ENCODE measurements at regions not wholly inside any gene's neighbourhood (a gene's known extent, or its start where the extent isn't known, plus 50 kb on each side); places are given as distances from the start of the nearest gene placed in this dataset.

DNA sequence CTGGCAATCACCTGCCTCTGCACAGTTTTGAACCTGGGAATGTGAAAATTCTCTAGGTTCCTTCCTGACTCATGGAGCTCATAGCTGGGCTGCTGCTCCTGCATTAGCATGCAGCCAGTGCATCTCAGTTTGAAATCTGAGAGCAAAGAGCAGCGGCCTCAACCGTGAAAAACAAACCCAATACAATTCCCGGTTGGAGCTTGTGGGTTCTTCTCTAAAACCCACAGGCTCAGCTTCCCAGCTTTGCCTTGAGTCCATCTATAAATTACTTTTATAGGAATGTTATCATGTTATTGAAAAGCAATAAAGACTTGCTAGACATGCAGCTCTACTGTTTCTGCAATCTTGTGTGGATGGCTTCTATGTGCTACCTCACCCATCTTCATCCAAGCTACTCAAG lies 191.7 kb downstream of the CXCL12 start:
- TF ChIP-seq, protein P1, sequence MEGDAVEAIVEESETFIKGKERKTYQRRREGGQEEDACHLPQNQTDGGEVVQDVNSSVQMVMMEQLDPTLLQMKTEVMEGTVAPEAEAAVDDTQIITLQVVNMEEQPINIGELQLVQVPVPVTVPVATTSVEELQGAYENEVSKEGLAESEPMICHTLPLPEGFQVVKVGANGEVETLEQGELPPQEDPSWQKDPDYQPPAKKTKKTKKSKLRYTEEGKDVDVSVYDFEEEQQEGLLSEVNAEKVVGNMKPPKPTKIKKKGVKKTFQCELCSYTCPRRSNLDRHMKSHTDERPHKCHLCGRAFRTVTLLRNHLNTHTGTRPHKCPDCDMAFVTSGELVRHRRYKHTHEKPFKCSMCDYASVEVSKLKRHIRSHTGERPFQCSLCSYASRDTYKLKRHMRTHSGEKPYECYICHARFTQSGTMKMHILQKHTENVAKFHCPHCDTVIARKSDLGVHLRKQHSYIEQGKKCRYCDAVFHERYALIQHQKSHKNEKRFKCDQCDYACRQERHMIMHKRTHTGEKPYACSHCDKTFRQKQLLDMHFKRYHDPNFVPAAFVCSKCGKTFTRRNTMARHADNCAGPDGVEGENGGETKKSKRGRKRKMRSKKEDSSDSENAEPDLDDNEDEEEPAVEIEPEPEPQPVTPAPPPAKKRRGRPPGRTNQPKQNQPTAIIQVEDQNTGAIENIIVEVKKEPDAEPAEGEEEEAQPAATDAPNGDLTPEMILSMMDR (IDR thresholded peaks at IDR 0.05), result no peak
- DNase-seq, result no peak
- intact Hi-C loops (cut with DNase I), result no loop called here
- Histone ChIP-seq H3K4me1 (no peaks in the 10 kb centered on the region), H3K9me3 (no peaks in the 10 kb centered on the region), H3K27ac (no peak overlapping the region), H3K27me3 (no peaks in the 10 kb centered on the region), H3K36me3 (no peaks in the 10 kb centered on the region), H3K9ac (ENCODE audit: low read depth in 2 of 2, low read length in 2 of 2) (no peak overlapping the region), H3K4me3 (no peak overlapping the region)

DNA sequence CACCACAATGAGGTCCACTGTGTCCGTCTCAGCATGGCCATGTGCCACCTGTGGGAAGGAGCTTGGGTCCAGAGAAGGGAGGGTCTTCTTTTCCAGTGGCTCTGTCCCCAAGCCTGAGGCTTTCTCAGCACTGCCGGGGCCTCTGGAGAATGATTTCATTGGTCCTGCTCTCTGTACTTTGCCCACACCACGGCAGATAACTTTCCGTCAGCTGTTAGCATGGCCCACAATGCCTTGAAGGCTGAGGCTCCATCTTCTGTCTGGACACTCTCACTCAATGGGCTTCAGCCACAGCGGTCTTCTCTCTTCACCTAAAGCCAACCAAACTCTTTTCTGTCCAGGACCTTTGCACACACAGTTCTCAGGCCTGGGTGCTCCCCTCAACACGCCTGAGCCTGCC lies 192.5 kb downstream of the CXCL12 start:
- Histone ChIP-seq H3K4me3 (no peak overlapping the region), H3K36me3 (no peaks in the 10 kb centered on the region), H3K27me3 (no peaks in the 10 kb centered on the region), H3K9ac (ENCODE audit: low read depth in 2 of 2, low read length in 2 of 2) (no peak overlapping the region), H3K27ac (no peak overlapping the region), H3K9me3 (no peaks in the 10 kb centered on the region), H3K4me1 (no peaks in the 10 kb centered on the region)
- intact Hi-C loops (cut with DNase I), result no loop called here
- TF ChIP-seq, protein P1 (IDR thresholded peaks at IDR 0.05), result no peak
- DNase-seq, result no peak

DNA sequence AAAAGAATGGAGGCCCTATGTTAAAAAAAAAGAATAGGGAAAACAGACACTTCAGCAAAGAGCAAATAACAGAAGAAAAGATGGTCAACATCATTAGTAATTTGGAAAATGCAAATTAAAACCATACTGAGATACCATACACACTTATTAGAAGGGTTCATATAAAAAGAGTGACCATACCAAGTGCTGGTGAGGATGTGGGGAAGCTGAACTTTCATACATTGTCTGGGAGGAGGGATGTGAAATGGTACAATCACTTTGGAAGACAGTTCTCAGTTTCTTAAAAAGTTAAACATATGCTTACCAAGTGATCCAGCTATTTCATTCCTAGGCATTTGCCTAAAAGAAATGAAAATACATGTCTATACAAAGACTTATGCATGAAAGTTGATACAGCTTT lies 194.4 kb downstream of the CXCL12 start:
- no peak overlapping the region for H3K27ac ChIP-seq
- TF ChIP-seq, protein P1 (IDR thresholded peaks at IDR 0.05), result no peak
- no peak for DNase-seq
- no peak overlapping the region for H3K9ac ChIP-seq (ENCODE audit: low read depth in 2 of 2, low read length in 2 of 2)
- no peaks in the 10 kb centered on the region for H3K9me3 ChIP-seq
- intact Hi-C loops (cut with DNase I), result no loop called here
- H3K4me3 ChIP-seq, result no peak overlapping the region
- no peaks in the 10 kb centered on the region for H3K36me3 ChIP-seq
- H3K4me1 ChIP-seq, result no peaks in the 10 kb centered on the region
- no peaks in the 10 kb centered on the region for H3K27me3 ChIP-seq

DNA sequence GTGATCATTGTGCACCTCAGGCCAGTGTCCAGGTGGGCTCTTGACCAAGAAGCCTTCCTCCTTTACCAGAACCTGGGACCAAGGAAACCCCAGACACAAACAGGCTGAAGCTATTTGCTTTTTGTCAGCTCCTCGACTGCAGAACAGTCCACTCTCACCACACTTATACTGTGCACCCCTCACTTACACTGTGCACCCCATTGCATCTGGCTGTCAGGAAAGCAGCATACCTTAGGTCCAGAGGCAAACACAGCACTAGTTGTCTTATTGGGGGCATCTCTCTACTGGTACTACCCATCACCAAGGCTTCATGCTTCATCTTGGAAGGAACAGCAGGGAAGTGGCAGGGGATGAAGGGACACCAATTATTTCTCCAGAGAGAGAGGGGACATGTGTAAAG lies 198.1 kb downstream of the CXCL12 start:
- Histone ChIP-seq H3K4me1 (no peaks in the 10 kb centered on the region), H3K27ac (no peak overlapping the region), H3K36me3 (no peaks in the 10 kb centered on the region), H3K9me3 (no peaks in the 10 kb centered on the region), H3K27me3 (no peaks in the 10 kb centered on the region), H3K9ac (ENCODE audit: low read depth in 2 of 2, low read length in 2 of 2) (no peak overlapping the region), H3K4me3 (no peak overlapping the region)
- TF ChIP-seq, protein P1 (IDR thresholded peaks at IDR 0.05), result no peak
- intact Hi-C loops (cut with DNase I), result no loop called here
- DNase-seq, result no peak

DNA sequence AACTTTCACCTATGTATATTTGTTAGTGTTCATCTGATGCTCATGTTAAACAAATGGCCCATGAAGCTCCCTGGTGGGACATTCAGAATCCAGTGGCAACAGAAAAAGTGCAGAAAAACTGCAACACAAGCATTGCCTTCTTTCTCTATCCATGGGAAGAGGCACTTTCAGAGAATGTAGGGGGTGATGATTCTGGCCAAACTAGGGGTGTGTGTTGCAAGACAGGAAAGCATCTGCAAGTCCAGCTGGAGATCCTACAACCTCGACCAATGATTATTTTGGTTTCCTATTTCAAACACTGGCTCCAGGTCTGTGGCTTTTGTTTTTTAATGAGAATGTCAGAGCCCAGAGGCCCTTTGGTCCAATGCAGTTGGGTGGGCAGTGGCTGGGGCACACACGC lies 198.7 kb downstream of the CXCL12 start:
- intact Hi-C loops (cut with DNase I), result no loop called here
- DNase-seq, result no peak
- Histone ChIP-seq H3K4me1 (no peaks in the 10 kb centered on the region), H3K4me3 (no peak overlapping the region), H3K9ac (ENCODE audit: low read depth in 2 of 2, low read length in 2 of 2) (no peak overlapping the region), H3K9me3 (no peaks in the 10 kb centered on the region), H3K36me3 (no peaks in the 10 kb centered on the region), H3K27me3 (no peaks in the 10 kb centered on the region), H3K27ac (no peak overlapping the region)
- TF ChIP-seq, protein P1 (IDR thresholded peaks at IDR 0.05), result no peak

DNA sequence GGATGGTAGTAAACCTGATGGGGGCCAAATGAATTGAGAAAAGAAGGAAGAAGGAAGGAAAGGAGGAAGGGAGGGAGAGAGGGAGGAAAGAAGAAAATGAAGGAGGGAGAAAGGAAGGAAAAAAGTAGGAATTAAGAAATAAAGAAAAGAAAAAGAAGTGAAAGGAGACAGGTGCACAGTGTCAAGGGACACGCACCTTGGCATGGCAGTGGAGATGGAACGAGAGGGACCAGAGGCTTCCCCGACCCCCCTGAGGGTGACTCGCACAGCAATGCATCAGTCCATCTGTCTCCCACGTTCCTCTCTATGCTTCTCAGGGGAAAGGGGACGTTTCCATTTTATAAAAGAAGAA lies 199.6 kb downstream of the CXCL12 start:
- no peak overlapping the region for H3K27ac ChIP-seq
- TF ChIP-seq, protein P1 (IDR thresholded peaks at IDR 0.05), result no peak
- no peaks in the 10 kb centered on the region for H3K4me1 ChIP-seq
- no peaks in the 10 kb centered on the region for H3K9me3 ChIP-seq
- DNase-seq, result no peak
- no peak overlapping the region for H3K4me3 ChIP-seq
- H3K27me3 ChIP-seq, result no peaks in the 10 kb centered on the region
- H3K36me3 ChIP-seq, result no peaks in the 10 kb centered on the region
- H3K9ac ChIP-seq (ENCODE audit: low read depth in 2 of 2, low read length in 2 of 2), result no peak overlapping the region
- intact Hi-C loops (cut with DNase I), result no loop called here
